ENCODE measurements at regions not wholly inside any gene's neighbourhood (a gene's known extent, or its start where the extent isn't known, plus 50 kb on each side); places are given as distances from the start of the nearest gene placed in this dataset.

DNA sequence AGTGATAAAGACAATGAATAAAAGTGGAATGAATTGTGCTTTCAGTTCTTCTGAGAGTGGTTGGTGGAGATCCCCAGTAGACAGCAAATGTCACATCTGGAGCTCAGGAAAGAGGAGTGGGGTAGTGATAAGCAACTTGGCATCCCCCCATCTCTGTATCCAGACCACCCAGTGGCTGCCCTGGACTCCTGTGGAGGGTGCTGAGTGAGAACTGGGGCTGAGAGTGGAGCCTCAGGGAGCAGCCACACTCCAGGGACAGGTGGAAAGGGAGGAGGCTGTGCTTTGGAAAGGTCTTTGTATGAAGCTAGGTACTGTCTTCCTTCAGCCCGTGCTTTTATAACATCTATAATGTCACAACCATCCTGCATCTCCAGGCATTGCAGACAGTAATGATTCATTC lies 85.6 kb upstream of the RASGRF1 start:
- no peak for TF ChIP-seq CTCF (conservative IDR thresholded peaks at IDR 0.05; ENCODE audit: low read depth in 2 of 2)
- no peak for TF ChIP-seq REST (IDR thresholded peaks at IDR 0.05; ENCODE audit: unreplicated experiment)
- no peak for TF ChIP-seq EZH2 (IDR thresholded peaks at IDR 0.05; ENCODE audit: low read depth, unreplicated experiment)
- no peak for TF ChIP-seq POLR2AphosphoS5 (IDR thresholded peaks at IDR 0.05; ENCODE audit: low read depth)
